ENCODE measurements at regions not wholly inside any gene's neighbourhood (a gene's known extent, or its start where the extent isn't known, plus 50 kb on each side); places are given as distances from the start of the nearest gene placed in this dataset.

DNA sequence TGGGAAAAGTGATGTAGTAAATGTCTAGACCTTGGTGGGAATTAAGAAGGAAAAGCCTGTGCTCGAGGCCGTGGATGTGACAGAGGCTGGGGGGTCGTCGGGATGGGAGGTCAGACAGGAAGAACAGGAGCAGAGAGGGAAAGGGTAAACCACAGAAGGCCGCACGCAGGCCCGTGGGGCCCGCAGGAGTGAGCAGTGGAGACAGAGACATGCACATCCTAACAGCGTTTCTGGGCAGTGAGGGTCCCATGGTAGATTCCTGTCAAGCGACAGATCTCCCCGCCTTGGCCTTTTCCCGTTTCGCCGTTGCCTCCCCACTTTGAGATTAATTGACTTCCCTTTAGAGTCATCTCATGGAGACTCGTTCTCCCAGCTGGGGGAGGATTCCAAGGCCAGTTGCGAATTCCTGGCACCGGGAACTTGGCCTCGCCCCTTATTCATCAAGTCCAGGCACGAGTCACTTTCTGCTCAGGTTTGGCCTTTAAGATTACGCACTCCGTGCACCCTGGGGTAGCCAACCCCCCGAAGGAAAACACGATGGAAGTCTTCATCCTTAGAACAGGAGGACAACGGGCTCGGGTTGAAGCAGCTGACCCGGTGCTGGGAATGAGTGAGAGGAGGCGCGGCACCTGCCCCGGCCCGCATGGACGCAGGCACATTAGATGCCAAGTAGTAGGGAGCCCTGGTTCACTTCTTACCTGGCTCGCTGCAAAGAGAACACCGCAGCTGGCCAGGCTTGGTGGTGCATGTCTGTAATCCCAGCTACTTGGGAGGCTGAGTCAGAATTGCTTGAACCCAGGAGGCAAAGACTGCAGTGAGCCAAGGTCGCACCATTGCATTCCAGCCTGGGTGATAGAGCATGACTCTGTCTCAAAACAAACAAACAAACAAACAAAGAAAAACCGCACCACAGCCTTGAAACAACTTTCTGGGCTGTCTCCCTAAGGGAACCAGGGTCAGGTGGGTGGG is 315.2 kb upstream of the SHH start:
- H3K27me3 ChIP-seq (ENCODE audit: insufficient read depth, low read depth, severe bottlenecking): peaks cover 89% of the 10 kb centered on the region
- DNase-seq: no peak
- no peaks in the 10 kb centered on the region for H3K36me3 ChIP-seq
- H3K4me3 ChIP-seq (ENCODE audit: low read depth, low read length): no peak overlapping the region
- no peaks in the 10 kb centered on the region for H3K9me3 ChIP-seq (ENCODE audit: severe bottlenecking)
- TF ChIP-seq, protein P1, sequence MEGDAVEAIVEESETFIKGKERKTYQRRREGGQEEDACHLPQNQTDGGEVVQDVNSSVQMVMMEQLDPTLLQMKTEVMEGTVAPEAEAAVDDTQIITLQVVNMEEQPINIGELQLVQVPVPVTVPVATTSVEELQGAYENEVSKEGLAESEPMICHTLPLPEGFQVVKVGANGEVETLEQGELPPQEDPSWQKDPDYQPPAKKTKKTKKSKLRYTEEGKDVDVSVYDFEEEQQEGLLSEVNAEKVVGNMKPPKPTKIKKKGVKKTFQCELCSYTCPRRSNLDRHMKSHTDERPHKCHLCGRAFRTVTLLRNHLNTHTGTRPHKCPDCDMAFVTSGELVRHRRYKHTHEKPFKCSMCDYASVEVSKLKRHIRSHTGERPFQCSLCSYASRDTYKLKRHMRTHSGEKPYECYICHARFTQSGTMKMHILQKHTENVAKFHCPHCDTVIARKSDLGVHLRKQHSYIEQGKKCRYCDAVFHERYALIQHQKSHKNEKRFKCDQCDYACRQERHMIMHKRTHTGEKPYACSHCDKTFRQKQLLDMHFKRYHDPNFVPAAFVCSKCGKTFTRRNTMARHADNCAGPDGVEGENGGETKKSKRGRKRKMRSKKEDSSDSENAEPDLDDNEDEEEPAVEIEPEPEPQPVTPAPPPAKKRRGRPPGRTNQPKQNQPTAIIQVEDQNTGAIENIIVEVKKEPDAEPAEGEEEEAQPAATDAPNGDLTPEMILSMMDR (IDR thresholded peaks at IDR 0.05; ENCODE audit: low read depth, low read length): no peak
- no peak overlapping the region for H3K27ac ChIP-seq

DNA sequence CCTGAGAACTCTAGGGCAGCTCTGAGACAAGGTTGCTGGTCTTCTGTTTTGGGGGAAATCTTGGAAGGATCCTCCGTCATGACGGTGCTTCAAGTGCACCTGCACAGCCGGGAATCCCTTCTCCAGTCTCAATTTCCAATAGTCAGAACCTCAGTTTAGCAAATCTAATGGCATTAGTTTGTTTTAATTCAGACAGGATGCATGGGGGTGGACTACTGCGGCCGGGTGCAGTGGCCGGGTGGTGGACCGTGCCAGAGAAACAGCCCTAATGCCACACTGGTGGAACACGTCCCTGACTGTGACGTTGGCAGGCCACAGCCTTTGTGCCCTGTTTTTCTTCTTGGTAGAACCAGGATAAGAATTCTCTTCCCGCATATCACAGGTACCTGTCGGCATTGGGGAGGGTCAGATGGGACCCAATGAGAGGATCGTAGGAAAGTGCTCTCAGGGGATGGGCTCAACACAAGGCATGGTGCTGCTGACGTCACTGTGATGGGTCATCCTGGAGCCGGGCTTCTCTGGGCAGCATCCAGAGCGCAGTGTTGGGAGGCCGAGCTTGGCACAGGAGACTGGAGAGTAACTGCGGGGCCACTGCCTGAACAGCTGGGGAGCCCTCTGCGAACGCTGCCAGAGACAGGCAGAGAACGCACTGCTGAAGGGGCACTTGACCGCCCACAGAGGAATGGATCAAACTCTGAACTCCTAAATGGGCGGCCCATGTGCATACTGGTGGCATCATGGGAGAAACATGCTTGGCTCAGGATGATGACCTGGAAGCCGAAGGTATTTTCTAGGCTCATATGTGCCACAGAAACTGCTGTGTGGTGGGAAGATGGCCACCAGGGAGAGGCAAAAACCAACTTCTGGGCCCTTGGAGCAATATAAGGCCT is 313.8 kb upstream of the SHH start:
- Histone ChIP-seq H3K9me3 (ENCODE audit: severe bottlenecking) (no peaks in the 10 kb centered on the region), H3K27ac (no peak overlapping the region), H3K4me3 (ENCODE audit: low read depth, low read length) (no peak overlapping the region), H3K36me3 (no peaks in the 10 kb centered on the region), H3K27me3 (ENCODE audit: insufficient read depth, low read depth, severe bottlenecking) (peaks cover 96% of the 10 kb centered on the region)
- TF ChIP-seq, protein P1 (IDR thresholded peaks at IDR 0.05; ENCODE audit: low read depth, low read length): no peak
- DNase-seq: no peak

DNA sequence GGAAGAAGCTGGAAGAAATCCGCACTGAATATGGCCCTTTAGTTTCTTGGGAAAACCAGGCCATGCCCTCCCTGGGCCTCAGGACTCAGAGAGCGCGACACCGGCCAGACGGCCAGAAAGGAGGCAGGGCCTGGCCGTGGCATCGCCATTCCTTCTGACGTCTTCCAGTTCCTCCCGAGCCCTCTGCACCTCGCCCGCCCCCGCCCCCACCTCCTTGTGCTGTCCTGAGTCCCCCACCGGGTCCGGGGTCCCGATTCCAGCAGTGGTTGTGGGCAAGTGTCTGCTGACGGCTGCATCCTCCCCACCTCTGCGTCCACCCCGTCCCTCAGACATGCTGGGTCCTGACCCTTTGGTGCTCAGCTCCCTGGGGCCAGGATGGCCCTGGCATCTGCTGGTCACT is 312.1 kb upstream of the SHH start:
- no peaks in the 10 kb centered on the region for H3K36me3 ChIP-seq
- TF ChIP-seq, protein P1 (IDR thresholded peaks at IDR 0.05; ENCODE audit: low read depth, low read length): no peak
- peaks cover 99% of the 10 kb centered on the region for H3K27me3 ChIP-seq (ENCODE audit: insufficient read depth, low read depth, severe bottlenecking)
- no peak for DNase-seq
- no peak overlapping the region for H3K27ac ChIP-seq
- H3K4me3 ChIP-seq (ENCODE audit: low read depth, low read length): no peak overlapping the region
- H3K9me3 ChIP-seq (ENCODE audit: severe bottlenecking): no peaks in the 10 kb centered on the region

DNA sequence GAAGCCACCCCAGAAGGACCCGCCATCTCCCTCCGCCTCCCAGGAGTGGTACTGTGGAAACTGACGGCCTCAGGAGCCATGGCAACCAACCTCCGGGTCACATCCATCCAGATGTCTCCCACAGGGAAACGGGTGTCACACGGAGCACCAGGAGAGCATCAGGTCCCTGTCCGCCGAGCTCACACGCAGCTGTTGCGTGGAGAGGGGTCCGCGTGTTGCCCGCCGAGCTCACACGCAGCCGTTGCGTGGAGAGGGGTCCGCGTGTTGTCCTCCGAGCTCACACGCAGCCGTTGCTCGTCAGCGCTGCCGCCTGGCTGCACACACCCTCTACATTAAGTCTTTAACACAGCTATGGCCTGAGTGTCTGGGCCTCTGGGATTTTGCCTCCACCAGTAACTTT is 311.1 kb upstream of the SHH start:
- Histone ChIP-seq H3K4me3 (ENCODE audit: low read depth, low read length) (no peak overlapping the region), H3K27me3 (ENCODE audit: insufficient read depth, low read depth, severe bottlenecking) (peaks cover 100% of the 10 kb centered on the region), H3K27ac (no peak overlapping the region), H3K9me3 (ENCODE audit: severe bottlenecking) (no peaks in the 10 kb centered on the region), H3K36me3 (no peaks in the 10 kb centered on the region)
- no peak for DNase-seq
- TF ChIP-seq, protein P1 (IDR thresholded peaks at IDR 0.05; ENCODE audit: low read depth, low read length): no peak

DNA sequence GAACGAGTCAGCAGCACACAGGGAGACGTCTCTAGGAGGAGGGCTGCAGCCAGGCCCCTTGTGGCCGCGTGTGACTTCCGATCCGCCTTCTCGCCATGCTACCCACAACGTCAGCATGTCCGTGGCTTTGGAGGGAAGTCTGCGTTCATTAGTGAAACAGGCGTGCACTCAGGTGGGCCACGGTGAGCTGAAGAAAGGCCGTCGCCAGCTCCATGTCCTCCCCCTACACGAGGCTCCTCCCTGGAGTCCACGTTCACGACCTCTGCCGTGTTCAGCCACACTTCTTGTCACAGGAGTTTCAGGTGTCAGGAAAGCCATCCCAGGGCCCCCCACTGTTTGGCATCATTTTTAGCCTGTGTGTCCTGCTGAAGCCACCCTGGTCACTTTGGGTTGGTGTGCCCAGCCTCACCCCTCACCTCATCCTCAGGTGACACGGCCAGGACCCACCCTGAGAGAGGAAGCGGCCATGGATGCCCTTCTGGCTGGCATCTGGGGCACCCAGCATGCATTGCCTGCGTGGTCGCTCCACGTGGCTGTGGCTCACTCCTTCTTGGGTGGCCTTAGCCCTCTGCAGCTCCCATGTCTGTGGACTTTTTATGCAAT is 310.6 kb upstream of the SHH start:
- no peaks in the 10 kb centered on the region for H3K9me3 ChIP-seq (ENCODE audit: severe bottlenecking)
- peaks cover 100% of the 10 kb centered on the region for H3K27me3 ChIP-seq (ENCODE audit: insufficient read depth, low read depth, severe bottlenecking)
- no peak overlapping the region for H3K27ac ChIP-seq
- no peak overlapping the region for H3K4me3 ChIP-seq (ENCODE audit: low read depth, low read length)
- no peak for DNase-seq
- TF ChIP-seq, protein P1 (IDR thresholded peaks at IDR 0.05; ENCODE audit: low read depth, low read length): no peak
- H3K36me3 ChIP-seq: no peaks in the 10 kb centered on the region
